PFSK-1 (cell line): ENCODE measurements at regions not wholly inside any gene's neighbourhood (a gene's known extent, or its start where the extent isn't known, plus 50 kb on each side); places are given as distances from the start of the nearest gene placed in this dataset.

ENCODE experiments used
- POLR2AphosphoS5 ChIP-seq: IDR thresholded peaks from 2 replicates; pipeline ENCODE4 v1.6.1; 2012; ENCODE audit warnings: low read depth, mild to moderate bottlenecking, control low read depth, low read length, moderate library complexity
- TAF1 ChIP-seq: IDR thresholded peaks from 2 replicates; pipeline ENCODE4 v1.6.1; 2012; ENCODE audit warnings: low read length, control low read depth, borderline replicate concordance; ENCODE audit not compliant: insufficient read depth

DNA sequence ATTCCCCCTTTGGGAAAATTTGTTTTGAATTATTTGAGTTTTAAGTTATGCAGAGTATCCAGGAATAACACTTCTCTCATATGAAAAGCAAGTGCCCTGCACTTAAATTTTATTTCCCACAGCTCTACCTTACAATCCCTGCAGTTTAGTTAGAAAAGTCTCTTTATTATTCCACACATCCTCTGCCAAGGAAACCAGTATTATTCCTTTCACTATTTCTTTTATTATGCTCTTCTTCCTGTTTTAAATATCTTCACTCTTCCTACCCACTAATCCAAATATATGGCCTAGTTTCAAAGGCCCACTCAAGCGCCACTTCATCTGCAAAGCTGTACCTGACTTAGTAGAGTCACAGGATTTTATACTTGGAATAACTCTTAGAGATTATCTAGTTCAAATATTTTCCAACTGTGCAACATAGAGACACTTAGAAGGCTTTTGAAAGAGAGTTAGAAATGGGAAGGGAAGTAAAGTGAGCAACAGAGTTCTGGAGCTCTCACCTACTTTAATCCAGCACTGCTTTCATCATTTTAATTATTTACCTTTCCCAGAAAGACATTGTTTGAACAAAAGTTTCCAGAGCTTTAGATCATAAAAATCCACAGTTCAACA, 97.2 kb upstream of the LYPLAL1 start:
- TF ChIP-seq POLR2AphosphoS5 (no peak), TAF1 (no peak)
